ENCODE measurements at regions not wholly inside any gene's neighbourhood (a gene's known extent, or its start where the extent isn't known, plus 50 kb on each side); places are given as distances from the start of the nearest gene placed in this dataset.

- in situ Hi-C loops (cut with HindIII; ENCODE audit: low pct_ligation_motif_present, low pct_unique_long_range_greater_than_20kb, low sequenced_read_pairs), result no loop called here
Measured at GRCh38 chr1:111556325-111557037, 53.0 kb upstream of the ADORA3 start.

GRCh38 chr1:111559736-111560279 lies 56.4 kb upstream of the ADORA3 start:
- in situ Hi-C loops (cut with HindIII; ENCODE audit: low pct_ligation_motif_present, low pct_unique_long_range_greater_than_20kb, low sequenced_read_pairs), result no loop called here
- DNase-seq, result no peak

More at GRCh38 chr1:111556325-111557037, 53.0 kb upstream of the ADORA3 start:
- no peak for DNase-seq

GRCh38 chr1:111561328-111561727 lies 57.9 kb upstream of the ADORA3 start:
- in situ Hi-C loops (cut with HindIII; ENCODE audit: low pct_ligation_motif_present, low pct_unique_long_range_greater_than_20kb, low sequenced_read_pairs), result no loop called here
- DNase-seq, result no peak

GRCh38 chr1:111563619-111564018 lies 56.0 kb upstream of the RAP1A start:
- peak; percentile 62 for DNase-seq
- in situ Hi-C loops (cut with HindIII; ENCODE audit: low pct_ligation_motif_present, low pct_unique_long_range_greater_than_20kb, low sequenced_read_pairs), result no loop called here

GRCh38 chr1:111565079-111565478 lies 54.5 kb upstream of the RAP1A start:
- in situ Hi-C loops (cut with HindIII; ENCODE audit: low pct_ligation_motif_present, low pct_unique_long_range_greater_than_20kb, low sequenced_read_pairs), result no loop called here
- no peak for DNase-seq

- in situ Hi-C loops (cut with HindIII; ENCODE audit: low pct_ligation_motif_present, low pct_unique_long_range_greater_than_20kb, low sequenced_read_pairs), result no loop called here
- no peak for DNase-seq
Measured at GRCh38 chr1:111565968-111566367, 53.6 kb upstream of the RAP1A start.

- in situ Hi-C loops (cut with HindIII; ENCODE audit: low pct_ligation_motif_present, low pct_unique_long_range_greater_than_20kb, low sequenced_read_pairs), result no loop called here
- no peak for DNase-seq
Measured at GRCh38 chr1:111568160-111568647, 51.4 kb upstream of the RAP1A start.
